GM18505 (cell line): ENCODE measurements at regions not wholly inside any gene's neighbourhood (a gene's known extent, or its start where the extent isn't known, plus 50 kb on each side); places are given as distances from the start of the nearest gene placed in this dataset.
A peak's percentile ranks its signal among the peaks of the same experiment; 100 is the strongest.

ENCODE experiments used
- ATAC-seq: cut with Tn5 transposase; IDR thresholded peaks from one replicate; pipeline ENCODE4 v1.9.1; 2021; ENCODE audit not compliant: unreplicated experiment
- POLR2A ChIP-seq: IDR thresholded peaks from 4 replicates; pipeline ENCODE4 v1.6.1; 2011; ENCODE audit warnings: borderline replicate concordance; ENCODE audit not compliant: insufficient read depth, insufficient read length; ENCODE audit errors: extremely low read depth

DNA sequence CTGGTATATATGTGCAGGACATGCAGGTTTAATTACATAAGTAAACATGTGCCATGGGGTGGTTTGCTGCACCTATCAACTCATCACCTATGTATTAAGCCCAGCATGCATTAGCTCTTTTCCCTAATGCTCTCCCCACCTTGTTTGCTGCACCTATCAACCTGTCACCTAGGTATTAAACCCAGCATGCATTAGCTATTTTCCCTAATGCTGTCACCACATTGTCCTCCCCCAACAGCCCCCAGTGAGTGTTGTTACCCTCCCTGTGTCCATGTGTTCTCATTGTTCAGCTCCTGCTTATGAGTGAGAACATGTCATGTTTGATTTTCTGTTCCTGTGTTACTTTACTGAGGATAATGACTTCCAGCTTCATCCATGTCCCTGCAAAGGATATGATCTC lies 300.5 kb downstream of the ANKRD7 start:
- no peak for TF ChIP-seq POLR2A
- ATAC-seq, result no peak

GRCh38 chr7:118531566-118531965 lies 307.1 kb downstream of the ANKRD7 start:
- no peak for TF ChIP-seq POLR2A
- no peak for ATAC-seq

DNA sequence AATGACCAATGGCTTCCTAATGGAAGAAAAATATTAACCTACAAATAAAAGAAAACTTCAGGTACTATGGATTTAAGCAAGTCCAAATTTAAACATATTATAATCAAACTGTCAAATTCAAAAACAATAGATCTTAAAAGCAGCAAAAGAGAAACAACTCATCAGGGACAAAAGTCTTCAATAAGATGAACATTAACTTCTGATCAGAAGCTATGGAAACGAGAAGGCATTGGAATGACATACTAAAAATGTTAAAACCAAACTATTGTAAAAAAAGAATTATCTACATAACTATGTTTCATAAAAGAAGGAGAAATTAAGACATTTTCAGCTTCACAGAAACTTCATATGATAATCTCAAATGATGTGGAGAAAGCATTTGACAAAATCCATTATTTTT lies 334.7 kb downstream of the ANKRD7 start:
- no peak for ATAC-seq
- TF ChIP-seq POLR2A, result no peak

GRCh38 chr7:118563311-118563710 lies 338.8 kb downstream of the ANKRD7 start:
- TF ChIP-seq POLR2A, result no peak

DNA sequence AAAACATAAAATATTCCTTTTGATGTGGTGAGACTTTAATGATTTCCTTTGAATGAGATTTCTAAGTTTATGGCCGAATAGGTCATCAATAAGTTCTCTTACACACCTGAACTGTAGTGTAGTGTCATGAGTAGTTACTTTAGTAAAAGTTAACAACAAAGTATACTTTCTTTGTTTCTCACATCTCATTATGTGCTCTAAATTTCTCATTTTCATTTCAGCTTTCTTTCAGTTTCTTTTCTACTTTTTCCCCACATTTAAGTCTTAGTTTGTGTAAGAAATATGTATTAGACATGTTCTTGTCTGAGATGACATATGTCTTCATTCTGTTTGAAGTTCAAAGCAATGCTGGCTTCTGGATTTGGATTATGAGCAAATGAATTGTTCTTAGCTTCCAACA lies 348.1 kb downstream of the ANKRD7 start:
- TF ChIP-seq POLR2A, result no peak
- ATAC-seq, result no peak

More at GRCh38 chr7:118563311-118563710, 338.8 kb downstream of the ANKRD7 start:
- ATAC-seq, result no peak

DNA sequence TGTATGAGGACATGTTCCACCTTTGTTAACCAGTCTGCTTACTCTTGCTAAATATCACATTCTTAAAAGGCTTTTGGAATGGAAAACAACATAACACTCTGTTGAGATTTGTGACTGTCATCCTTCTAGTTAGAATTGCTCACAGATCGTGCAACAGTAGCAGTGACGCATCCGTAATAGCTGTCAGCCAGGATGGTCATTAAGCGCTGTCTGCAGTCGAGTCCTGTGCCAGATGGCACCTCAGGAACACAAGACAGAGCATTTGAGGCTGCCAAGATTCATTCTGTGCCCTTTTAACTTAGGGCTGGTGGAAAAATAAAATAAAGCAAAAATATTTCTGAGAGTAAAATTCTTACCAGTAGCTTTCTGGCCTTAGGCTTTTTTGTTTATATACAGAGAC lies 348.6 kb downstream of the ANKRD7 start:
- ATAC-seq, result no peak
- no peak for TF ChIP-seq POLR2A

DNA sequence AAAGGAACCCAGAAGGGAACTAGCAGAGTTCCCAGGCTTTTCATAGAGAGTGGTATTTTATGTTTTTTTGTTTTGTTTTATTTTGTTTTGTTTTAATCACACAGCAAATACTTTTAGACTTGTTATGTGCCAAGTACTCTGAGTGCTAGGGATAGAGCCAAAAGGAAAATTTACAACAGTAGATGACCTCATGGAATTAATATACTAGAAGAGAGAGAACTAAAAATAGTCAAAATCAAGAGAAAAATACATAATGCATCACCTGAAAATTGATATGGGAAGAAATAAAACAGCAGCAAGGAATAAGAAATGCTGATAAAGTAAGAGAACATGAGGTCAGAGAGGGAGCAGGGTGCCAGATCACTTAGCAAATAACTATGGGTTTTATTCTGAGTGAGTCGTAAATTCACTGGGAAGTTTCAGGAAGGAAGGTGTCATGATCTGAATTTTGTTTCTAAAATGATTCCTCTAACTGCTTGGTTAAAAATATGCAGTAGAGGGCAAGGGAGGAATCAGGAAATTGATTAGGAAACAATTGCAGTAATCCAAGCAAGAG lies 351.0 kb downstream of the ANKRD7 start:
- no peak for ATAC-seq

GRCh38 chr7:118580743-118581382 lies 356.4 kb downstream of the ANKRD7 start:
- TF ChIP-seq POLR2A, result no peak
- ATAC-seq, result no peak

More for the DNA sequence above, 351.0 kb downstream of the ANKRD7 start:
- TF ChIP-seq POLR2A, result no peak

GRCh38 chr7:118583641-118584040 lies 359.1 kb downstream of the ANKRD7 start:
- ATAC-seq, result no peak
- no peak for TF ChIP-seq POLR2A

GRCh38 chr7:118586248-118586647 lies 361.7 kb downstream of the ANKRD7 start:
- no peak for TF ChIP-seq POLR2A
- ATAC-seq, result no peak

DNA sequence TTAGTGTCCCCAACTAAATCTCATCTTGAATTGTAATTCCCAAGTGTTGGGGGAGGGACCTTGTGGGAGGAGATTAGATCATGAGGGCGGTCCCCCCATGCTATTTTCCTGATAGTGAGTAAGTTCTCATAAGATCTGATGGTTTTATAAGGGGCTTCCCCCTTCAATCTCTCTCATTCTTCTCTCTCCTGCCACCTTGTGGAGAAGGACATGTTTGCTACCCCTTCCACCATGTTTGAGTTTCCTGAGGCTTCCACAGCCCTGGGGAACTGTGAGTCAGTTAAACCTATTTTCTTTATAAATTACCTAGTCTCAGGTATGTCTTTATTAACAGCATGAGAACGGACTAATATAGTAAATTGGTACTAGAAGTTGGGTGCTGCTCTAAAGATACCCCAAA lies 365.6 kb downstream of the ANKRD7 start:
- TF ChIP-seq POLR2A, result no peak
- peak; percentile 92 for ATAC-seq

DNA sequence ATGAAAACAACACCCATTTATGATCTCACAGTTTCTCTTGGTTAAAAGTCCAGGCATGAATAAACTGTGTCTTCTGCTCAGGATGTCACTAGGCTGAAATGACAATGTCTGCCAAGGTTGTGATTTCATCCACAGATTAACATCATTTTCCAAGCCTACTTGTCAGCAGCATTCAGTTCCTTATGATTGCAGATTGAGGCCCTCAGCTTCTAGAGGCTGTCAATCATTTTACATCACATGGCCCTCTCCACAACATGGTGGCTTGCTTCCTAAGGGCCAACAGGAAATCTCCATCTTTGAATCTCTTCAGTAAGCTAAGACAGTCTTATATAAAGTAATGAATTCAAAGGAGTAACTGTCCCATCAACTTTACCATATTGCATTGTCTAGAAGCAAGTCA lies 377.6 kb downstream of the ANKRD7 start:
- ATAC-seq, result no peak
- TF ChIP-seq POLR2A, result no peak

GRCh38 chr7:118606602-118607001 lies 382.1 kb downstream of the ANKRD7 start:
- TF ChIP-seq POLR2A, result no peak
- ATAC-seq, result no peak

DNA sequence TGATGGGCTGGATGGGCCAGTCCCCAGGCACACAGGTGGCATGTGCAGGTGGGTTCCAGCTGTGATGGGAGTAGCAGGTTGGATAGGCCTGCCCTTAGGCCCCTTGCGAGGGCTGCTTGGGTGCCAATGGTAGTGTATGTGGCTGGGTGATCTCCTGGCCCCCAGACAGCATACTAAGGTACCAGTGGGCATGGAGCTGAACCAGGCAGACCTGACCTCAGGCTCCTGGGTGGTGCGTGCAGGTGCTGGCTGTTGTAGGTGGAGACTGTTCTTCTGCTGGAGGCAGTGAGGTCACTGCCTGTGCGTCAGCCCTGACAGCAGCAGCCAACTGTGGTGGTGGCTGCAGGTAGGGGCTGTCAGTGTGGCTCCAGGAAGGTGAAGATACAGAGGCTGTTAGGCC lies 384.7 kb downstream of the ANKRD7 start:
- ATAC-seq, result no peak

GRCh38 chr7:118615681-118616080 lies 391.2 kb downstream of the ANKRD7 start:
- no peak for ATAC-seq
- TF ChIP-seq POLR2A, result no peak

More for the DNA sequence above, 384.7 kb downstream of the ANKRD7 start:
- TF ChIP-seq POLR2A, result no peak

DNA sequence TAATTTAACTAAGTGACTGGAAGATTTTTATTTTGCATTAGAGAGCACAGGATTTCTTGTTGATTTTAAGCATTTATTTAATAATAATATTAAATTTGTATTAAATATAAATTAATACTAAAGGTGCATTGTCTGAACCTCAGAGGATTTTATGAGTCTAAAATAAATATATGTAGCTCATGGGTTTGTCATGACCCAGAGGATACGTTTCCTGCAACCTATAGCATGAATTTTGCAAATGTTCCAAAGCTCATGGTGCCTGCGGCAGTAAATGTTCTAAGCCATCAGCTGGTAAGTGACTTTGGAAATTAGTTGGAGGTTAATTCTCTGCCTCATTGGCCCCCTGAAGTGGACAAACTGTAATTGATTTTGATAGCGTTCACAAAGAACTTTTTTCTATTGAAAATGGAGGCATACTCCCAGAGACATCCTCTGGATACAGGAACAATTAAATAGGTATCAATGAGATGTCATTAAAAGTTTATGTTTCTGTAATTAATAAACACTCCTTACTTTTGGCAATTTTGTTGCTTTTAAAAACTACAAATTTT lies 397.4 kb downstream of the ANKRD7 start:
- TF ChIP-seq POLR2A, result no peak
- no peak for ATAC-seq
